ENCODE measurements at regions not wholly inside any gene's neighbourhood (a gene's known extent, or its start where the extent isn't known, plus 50 kb on each side); places are given as distances from the start of the nearest gene placed in this dataset.

- Mint-ChIP-seq H3K36me3 (no peaks in the 10 kb centered on the region), H3K27ac (peak overlapping the region in 1 of 6 donors; percentile 24), H3K27me3 (peaks cover 0 to 4% (median 0%) of the 10 kb centered on the region in 3 donors), H3K9me3 (no peaks in the 10 kb centered on the region), H3K4me3 (no peak overlapping the region), H3K4me1 (no peaks in the 10 kb centered on the region)
- DNase-seq (no peak), ATAC-seq (ENCODE audit: low read depth in 2 of 2) (no peak)
Measured at GRCh38 chr2:59005836-59006615, 764.9 kb upstream of the FANCL start.

GRCh38 chr2:59004621-59005020, 763.5 kb upstream of the FANCL start:
- H3K27ac Mint-ChIP-seq = no peak overlapping the region
- DNase-seq = no peak
- no peaks in the 10 kb centered on the region for H3K4me1 Mint-ChIP-seq
- no peaks in the 10 kb centered on the region for H3K27me3 Mint-ChIP-seq
- no peak overlapping the region for H3K4me3 Mint-ChIP-seq
- H3K9me3 Mint-ChIP-seq = no peaks in the 10 kb centered on the region
- no peak for ATAC-seq (ENCODE audit: low read depth in 2 of 2)
- no peaks in the 10 kb centered on the region for H3K36me3 Mint-ChIP-seq

GRCh38 chr2:59000796-59001195, 759.7 kb upstream of the FANCL start:
- no peaks in the 10 kb centered on the region for H3K36me3 Mint-ChIP-seq
- H3K27ac Mint-ChIP-seq = no peak overlapping the region
- ATAC-seq (ENCODE audit: low read depth in 2 of 2) = no peak
- no peak overlapping the region for H3K4me3 Mint-ChIP-seq
- no peak for DNase-seq
- H3K27me3 Mint-ChIP-seq = no peaks in the 10 kb centered on the region
- no peaks in the 10 kb centered on the region for H3K9me3 Mint-ChIP-seq
- no peaks in the 10 kb centered on the region for H3K4me1 Mint-ChIP-seq

GRCh38 chr2:58992062-58992706, 751.1 kb upstream of the FANCL start:
- no peak for ATAC-seq (ENCODE audit: low read depth in 2 of 2)
- no peaks in the 10 kb centered on the region for H3K36me3 Mint-ChIP-seq
- no peak for DNase-seq
- H3K9me3 Mint-ChIP-seq = no peaks in the 10 kb centered on the region
- no peaks in the 10 kb centered on the region for H3K4me1 Mint-ChIP-seq
- H3K4me3 Mint-ChIP-seq = no peak overlapping the region
- no peaks in the 10 kb centered on the region for H3K27me3 Mint-ChIP-seq
- H3K27ac Mint-ChIP-seq = no peak overlapping the region

GRCh38 chr2:58991357-58991756, 750.2 kb upstream of the FANCL start:
- no peaks in the 10 kb centered on the region for H3K9me3 Mint-ChIP-seq
- H3K27ac Mint-ChIP-seq = no peak overlapping the region

GRCh38 chr2:58985541-58985940, 744.4 kb upstream of the FANCL start:
- H3K4me3 Mint-ChIP-seq = no peak overlapping the region
- DNase-seq (no peak), ATAC-seq (ENCODE audit: low read depth in 2 of 2) (no peak)
- peaks cover 0 to 4% of the 10 kb centered on the region in 2 donors for H3K36me3 Mint-ChIP-seq
- H3K27ac Mint-ChIP-seq = no peak overlapping the region
- no peaks in the 10 kb centered on the region for H3K4me1 Mint-ChIP-seq
- H3K9me3 Mint-ChIP-seq = no peaks in the 10 kb centered on the region
- peaks cover 0 to 14% (median 4%) of the 10 kb centered on the region in 3 donors for H3K27me3 Mint-ChIP-seq

More at GRCh38 chr2:58991357-58991756, 750.2 kb upstream of the FANCL start:
- no peak for DNase-seq
- H3K4me1 Mint-ChIP-seq = no peaks in the 10 kb centered on the region
- ATAC-seq (ENCODE audit: low read depth in 2 of 2) = no peak
- H3K4me3 Mint-ChIP-seq = no peak overlapping the region
- no peaks in the 10 kb centered on the region for H3K36me3 Mint-ChIP-seq
- H3K27me3 Mint-ChIP-seq = no peaks in the 10 kb centered on the region

- H3K27me3 Mint-ChIP-seq = peaks cover 0 to 14% (median 4%) of the 10 kb centered on the region in 3 donors
- no peaks in the 10 kb centered on the region for H3K4me1 Mint-ChIP-seq
- H3K9me3 Mint-ChIP-seq = no peaks in the 10 kb centered on the region
- DNase-seq = no peak
- H3K27ac Mint-ChIP-seq = no peak overlapping the region
- no peak for ATAC-seq (ENCODE audit: low read depth in 2 of 2)
- peaks cover 0 to 4% of the 10 kb centered on the region in 2 donors for H3K36me3 Mint-ChIP-seq
- H3K4me3 Mint-ChIP-seq = no peak overlapping the region
Measured at GRCh38 chr2:58984731-58985130, 743.6 kb upstream of the FANCL start.

- DNase-seq (no peak), ATAC-seq (ENCODE audit: low read depth in 2 of 2) (no peak)
- Mint-ChIP-seq H3K9me3 (no peaks in the 10 kb centered on the region), H3K4me3 (no peak overlapping the region), H3K27ac (no peak overlapping the region), H3K27me3 (peaks cover 0 to 14% (median 4%) of the 10 kb centered on the region in 3 donors), H3K36me3 (peaks cover 0 to 4% of the 10 kb centered on the region in 2 donors), H3K4me1 (no peaks in the 10 kb centered on the region)
Measured at GRCh38 chr2:58983111-58983510, 742.0 kb upstream of the FANCL start.

- no peak overlapping the region for H3K4me3 Mint-ChIP-seq
- peaks cover 0 to 4% of the 10 kb centered on the region in 2 donors for H3K36me3 Mint-ChIP-seq
- no peak overlapping the region for H3K27ac Mint-ChIP-seq
- ATAC-seq (ENCODE audit: low read depth in 2 of 2) (no peak), DNase-seq (no peak)
- H3K4me1 Mint-ChIP-seq = no peaks in the 10 kb centered on the region
- H3K27me3 Mint-ChIP-seq = peaks cover 0 to 20% (median 4%) of the 10 kb centered on the region in 3 donors
- H3K9me3 Mint-ChIP-seq = no peaks in the 10 kb centered on the region
Measured at GRCh38 chr2:58981237-58981636, 740.1 kb upstream of the FANCL start.

- ATAC-seq (ENCODE audit: low read depth in 2 of 2) = no peak
- Mint-ChIP-seq H3K4me1 (no peaks in the 10 kb centered on the region), H3K36me3 (no peaks in the 10 kb centered on the region), H3K27ac (no peak overlapping the region), H3K27me3 (peaks cover 0 to 16% (median 0%) of the 10 kb centered on the region in 3 donors), H3K9me3 (no peaks in the 10 kb centered on the region), H3K4me3 (no peak overlapping the region)
- no peak for DNase-seq
Measured at GRCh38 chr2:58976375-58977071, 735.4 kb upstream of the FANCL start.

- H3K4me3 Mint-ChIP-seq = no peak overlapping the region
- no peak overlapping the region for H3K27ac Mint-ChIP-seq
- H3K36me3 Mint-ChIP-seq = no peaks in the 10 kb centered on the region
- no peaks in the 10 kb centered on the region for H3K4me1 Mint-ChIP-seq
- peaks cover 0 to 16% (median 0%) of the 10 kb centered on the region in 3 donors for H3K27me3 Mint-ChIP-seq
- DNase-seq (no peak), ATAC-seq (ENCODE audit: low read depth in 2 of 2) (no peak)
- no peaks in the 10 kb centered on the region for H3K9me3 Mint-ChIP-seq
Measured at GRCh38 chr2:58974881-58975280, 733.8 kb upstream of the FANCL start.

GRCh38 chr2:58974426-58974825, 733.3 kb upstream of the FANCL start:
- no peaks in the 10 kb centered on the region for H3K9me3 Mint-ChIP-seq
- no peaks in the 10 kb centered on the region for H3K36me3 Mint-ChIP-seq
- H3K27me3 Mint-ChIP-seq = peaks cover 0 to 16% (median 0%) of the 10 kb centered on the region in 3 donors
- DNase-seq = no peak
- no peaks in the 10 kb centered on the region for H3K4me1 Mint-ChIP-seq
- no peak overlapping the region for H3K4me3 Mint-ChIP-seq
- no peak for ATAC-seq (ENCODE audit: low read depth in 2 of 2)
- no peak overlapping the region for H3K27ac Mint-ChIP-seq

- H3K27me3 Mint-ChIP-seq = peaks cover 0 to 16% (median 0%) of the 10 kb centered on the region in 3 donors
- no peaks in the 10 kb centered on the region for H3K36me3 Mint-ChIP-seq
- no peaks in the 10 kb centered on the region for H3K9me3 Mint-ChIP-seq
- no peak overlapping the region for H3K4me3 Mint-ChIP-seq
- H3K27ac Mint-ChIP-seq = peak overlapping the region in 2 of 6 donors; percentile 14 to 51
- ATAC-seq (ENCODE audit: low read depth in 2 of 2) (no peak), DNase-seq (no peak)
- no peaks in the 10 kb centered on the region for H3K4me1 Mint-ChIP-seq
Measured at GRCh38 chr2:58973811-58974281, 732.7 kb upstream of the FANCL start.

- H3K9me3 Mint-ChIP-seq = no peaks in the 10 kb centered on the region
- ATAC-seq (ENCODE audit: low read depth in 2 of 2) = no peak
- no peaks in the 10 kb centered on the region for H3K36me3 Mint-ChIP-seq
- H3K4me3 Mint-ChIP-seq = no peak overlapping the region
- H3K4me1 Mint-ChIP-seq = no peaks in the 10 kb centered on the region
- H3K27ac Mint-ChIP-seq = no peak overlapping the region
- H3K27me3 Mint-ChIP-seq = peaks cover 0 to 16% (median 0%) of the 10 kb centered on the region in 3 donors
- no peak for DNase-seq
Measured at GRCh38 chr2:58972737-58973136, 731.6 kb upstream of the FANCL start.

Data from naive B cell (primary cell).